Astrocyte (in vitro differentiated cells and primary cell): ENCODE measurements at regions not wholly inside any gene's neighbourhood (a gene's known extent, or its start where the extent isn't known, plus 50 kb on each side); places are given as distances from the start of the nearest gene placed in this dataset.

Source experiments
- DNase-seq: peaks from one replicate; pipeline ENCODE4 v3.0.0-alpha.2; 2010; ENCODE audit warnings: low read depth
- FAIRE-seq: peaks from 2 replicates; lab custom pipeline; 2011; peaks lifted over from hg19 to GRCh38; lab: Jason Lieb, UNC
- H2AFZ ChIP-seq: 2 replicates; pipeline ENCODE4 v1.6.0; 2012; ENCODE audit warnings: low read depth, low read length, inconsistent platforms
- H3K27ac ChIP-seq: 2 replicates; pipeline ENCODE4 v1.5.1; 2011; ENCODE audit warnings: low read depth, low read length, inconsistent platforms
- H3K27me3 ChIP-seq: 2 replicates; pipeline ENCODE4 v1.6.0; 2011; ENCODE audit warnings: low read length, inconsistent platforms; ENCODE audit not compliant: insufficient read depth
- H3K36me3 ChIP-seq: 2 replicates; pipeline ENCODE4 v1.5.1; 2011; ENCODE audit warnings: low read length, inconsistent platforms; ENCODE audit not compliant: insufficient read depth
- H3K4me1 ChIP-seq: 2 replicates; pipeline ENCODE4 v1.5.1; 2011; ENCODE audit warnings: low read length, inconsistent platforms; ENCODE audit not compliant: insufficient read depth
- H3K4me2 ChIP-seq: 2 replicates; pipeline ENCODE4 v1.6.0; 2012; ENCODE audit warnings: low read length, inconsistent platforms
- H3K4me3 ChIP-seq: 2 replicates; pipeline ENCODE4 v1.5.1; 2011; ENCODE audit warnings: low read depth, mild to moderate bottlenecking, low read length, inconsistent platforms; ENCODE audit not compliant: insufficient read depth
- H3K79me2 ChIP-seq: 2 replicates; pipeline ENCODE4 v1.6.0; 2012; ENCODE audit warnings: mild to moderate bottlenecking, low read length, inconsistent platforms; ENCODE audit not compliant: insufficient read depth
- H3K9ac ChIP-seq: 2 replicates; pipeline ENCODE4 v1.6.0; 2012; ENCODE audit warnings: mild to moderate bottlenecking, low read length, inconsistent platforms
- H3K9me3 ChIP-seq: 2 replicates; pipeline ENCODE4 v1.5.1; 2012; ENCODE audit warnings: low read depth, mild to moderate bottlenecking, low read length, inconsistent platforms; ENCODE audit not compliant: insufficient read depth
- H4K20me1 ChIP-seq: 2 replicates; pipeline ENCODE4 v1.6.0; 2012; ENCODE audit warnings: low read length, inconsistent platforms; ENCODE audit not compliant: insufficient read depth
- H3K27ac Mint-ChIP-seq: one replicate; pipeline ENCODE4 v1.8.0; 2021; ENCODE audit warnings: mild to moderate bottlenecking, mixed read lengths; ENCODE audit not compliant: unreplicated experiment
- H3K27me3 Mint-ChIP-seq: one replicate; pipeline ENCODE4 v1.8.0; 2021; ENCODE audit warnings: low read depth, mixed read lengths; ENCODE audit not compliant: unreplicated experiment
- H3K36me3 Mint-ChIP-seq: one replicate; pipeline ENCODE4 v1.8.0; 2021; ENCODE audit warnings: low read depth, mixed read lengths; ENCODE audit not compliant: unreplicated experiment
- H3K4me1 Mint-ChIP-seq: one replicate; pipeline ENCODE4 v1.8.0; 2021; ENCODE audit warnings: low read depth, mixed read lengths; ENCODE audit not compliant: unreplicated experiment
- H3K4me3 Mint-ChIP-seq: one replicate; pipeline ENCODE4 v1.8.0; 2021; ENCODE audit warnings: mild to moderate bottlenecking, moderate library complexity, mixed read lengths; ENCODE audit not compliant: unreplicated experiment
- H3K9me3 Mint-ChIP-seq: one replicate; pipeline ENCODE4 v1.8.0; 2021; ENCODE audit warnings: mild to moderate bottlenecking, mixed read lengths; ENCODE audit not compliant: unreplicated experiment
- CTCF ChIP-seq: IDR thresholded peaks from 2 replicates; pipeline ENCODE4 v1.5.1; 2011; ENCODE audit warnings: low read depth, mild to moderate bottlenecking, inconsistent platforms, low read length, moderate library complexity; ENCODE audit not compliant: insufficient read depth
- EZH2 ChIP-seq: IDR thresholded peaks from 2 replicates; pipeline ENCODE4 v1.6.1; 2012; ENCODE audit warnings: mild to moderate bottlenecking, low read length, inconsistent platforms; ENCODE audit not compliant: insufficient read depth

- Mint-ChIP-seq H3K9me3 (no peaks in the 10 kb centered on the region), H3K4me3 (no peak overlapping the region), H3K4me1 (no peaks in the 10 kb centered on the region), H3K27ac (no peak overlapping the region), H3K27me3 (no peaks in the 10 kb centered on the region), H3K36me3 (no peaks in the 10 kb centered on the region)
- H3K4me2 ChIP-seq = no peak overlapping the region
- H3K79me2 ChIP-seq = no peaks in the 10 kb centered on the region
- H4K20me1 ChIP-seq = no peaks in the 10 kb centered on the region
- H3K27ac ChIP-seq = no peak overlapping the region
- no peak for TF ChIP-seq EZH2
- no peak for TF ChIP-seq CTCF
- no peaks in the 10 kb centered on the region for H3K36me3 ChIP-seq
- H2AFZ ChIP-seq = no peak overlapping the region
- H3K9ac ChIP-seq = no peak overlapping the region
- DNase-seq (no peak), FAIRE-seq (no peak)
- H3K27me3 ChIP-seq = no peaks in the 10 kb centered on the region
- no peaks in the 10 kb centered on the region for H3K4me1 ChIP-seq
- no peak overlapping the region for H3K4me3 ChIP-seq
- no peaks in the 10 kb centered on the region for H3K9me3 ChIP-seq
These were observed 242.3 kb upstream of the HSFY2 start for GRCh38 chrY:19015854-19016253.

GRCh38 chrY:19015213-19015612 lies 241.7 kb upstream of the HSFY2 start:
- no peaks in the 10 kb centered on the region for H3K79me2 ChIP-seq
- FAIRE-seq = no peak
- H3K36me3 ChIP-seq = no peaks in the 10 kb centered on the region
- no peak for TF ChIP-seq EZH2
- no peak for TF ChIP-seq CTCF
- H3K9ac ChIP-seq = no peak overlapping the region
- H3K4me1 Mint-ChIP-seq = no peaks in the 10 kb centered on the region
- no peak for DNase-seq
- H3K4me2 ChIP-seq = no peak overlapping the region
- H3K27me3 Mint-ChIP-seq = no peaks in the 10 kb centered on the region
- H2AFZ ChIP-seq = no peak overlapping the region
- no peaks in the 10 kb centered on the region for H3K36me3 Mint-ChIP-seq
- no peak overlapping the region for H3K4me3 Mint-ChIP-seq
- no peaks in the 10 kb centered on the region for H3K9me3 Mint-ChIP-seq
- no peaks in the 10 kb centered on the region for H3K27me3 ChIP-seq
- no peak overlapping the region for H3K4me3 ChIP-seq
- H3K27ac ChIP-seq = no peak overlapping the region
- no peak overlapping the region for H3K27ac Mint-ChIP-seq
- no peaks in the 10 kb centered on the region for H3K9me3 ChIP-seq
- no peaks in the 10 kb centered on the region for H3K4me1 ChIP-seq
- no peaks in the 10 kb centered on the region for H4K20me1 ChIP-seq

GRCh38 chrY:19012985-19013384 lies 239.4 kb upstream of the HSFY2 start:
- Histone ChIP-seq H3K27me3 (no peaks in the 10 kb centered on the region), H3K36me3 (no peaks in the 10 kb centered on the region), H3K79me2 (no peaks in the 10 kb centered on the region), H3K9me3 (no peaks in the 10 kb centered on the region), H3K27ac (no peak overlapping the region), H2AFZ (no peak overlapping the region), H3K4me2 (no peak overlapping the region), H3K4me3 (no peak overlapping the region), H4K20me1 (no peaks in the 10 kb centered on the region), H3K9ac (no peak overlapping the region), H3K4me1 (no peaks in the 10 kb centered on the region)
- Mint-ChIP-seq H3K36me3 (no peaks in the 10 kb centered on the region), H3K27ac (no peak overlapping the region), H3K27me3 (no peaks in the 10 kb centered on the region), H3K4me1 (no peaks in the 10 kb centered on the region), H3K9me3 (peaks cover under 1% of the 10 kb centered on the region), H3K4me3 (no peak overlapping the region)
- DNase-seq = no peak
- no peak for FAIRE-seq
- TF ChIP-seq EZH2 (no peak), CTCF (no peak)
